C1 segment of cervical spinal cord (tissue), 14 donors: ENCODE measurements at regions not wholly inside any gene's neighbourhood (a gene's known extent, or its start where the extent isn't known, plus 50 kb on each side); places are given as distances from the start of the nearest gene placed in this dataset.
"Not testable (repeated sequence)": the region's sequence is repeated elsewhere in the genome, so short reads cannot be mapped to it uniquely, and the experiment has no call there.

Experiments used
- DNase-seq, 14 donors: peaks; one replicate each; lab custom pipeline; 2025; lab: John Stamatoyannopoulos, UW

DNA sequence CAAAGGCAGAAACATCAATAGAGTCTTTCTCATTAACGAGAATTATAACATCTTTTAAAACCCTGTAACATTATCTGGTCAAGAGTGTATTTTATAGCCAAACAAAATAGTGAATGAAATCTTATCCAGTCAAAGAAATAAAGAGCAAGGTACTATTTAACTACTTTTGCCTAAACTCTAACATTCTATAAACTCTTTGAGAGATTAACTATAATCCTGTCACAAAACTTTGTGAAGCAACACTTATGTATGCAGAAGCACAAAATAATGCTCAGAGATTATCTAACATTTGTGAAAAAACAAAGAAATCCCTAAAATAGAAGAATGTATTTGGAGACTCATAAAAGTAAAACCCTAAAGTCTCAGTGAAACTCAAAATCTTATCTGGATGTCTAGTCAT, 124.4 kb upstream of the LUZP2 start:
- DNase-seq, result no peak

GRCh38 chr11:24373516-24373915, 123.3 kb upstream of the LUZP2 start:
- DNase-seq, result no peak

GRCh38 chr11:24375351-24375750, 121.5 kb upstream of the LUZP2 start:
- no peak for DNase-seq

GRCh38 chr11:24375931-24376330, 120.9 kb upstream of the LUZP2 start:
- no peak for DNase-seq

- no peak for DNase-seq
Measured at GRCh38 chr11:24383137-24383536, 113.7 kb upstream of the LUZP2 start.

- DNase-seq, result no peak
Measured at GRCh38 chr11:24384240-24384639, 112.6 kb upstream of the LUZP2 start.

DNA sequence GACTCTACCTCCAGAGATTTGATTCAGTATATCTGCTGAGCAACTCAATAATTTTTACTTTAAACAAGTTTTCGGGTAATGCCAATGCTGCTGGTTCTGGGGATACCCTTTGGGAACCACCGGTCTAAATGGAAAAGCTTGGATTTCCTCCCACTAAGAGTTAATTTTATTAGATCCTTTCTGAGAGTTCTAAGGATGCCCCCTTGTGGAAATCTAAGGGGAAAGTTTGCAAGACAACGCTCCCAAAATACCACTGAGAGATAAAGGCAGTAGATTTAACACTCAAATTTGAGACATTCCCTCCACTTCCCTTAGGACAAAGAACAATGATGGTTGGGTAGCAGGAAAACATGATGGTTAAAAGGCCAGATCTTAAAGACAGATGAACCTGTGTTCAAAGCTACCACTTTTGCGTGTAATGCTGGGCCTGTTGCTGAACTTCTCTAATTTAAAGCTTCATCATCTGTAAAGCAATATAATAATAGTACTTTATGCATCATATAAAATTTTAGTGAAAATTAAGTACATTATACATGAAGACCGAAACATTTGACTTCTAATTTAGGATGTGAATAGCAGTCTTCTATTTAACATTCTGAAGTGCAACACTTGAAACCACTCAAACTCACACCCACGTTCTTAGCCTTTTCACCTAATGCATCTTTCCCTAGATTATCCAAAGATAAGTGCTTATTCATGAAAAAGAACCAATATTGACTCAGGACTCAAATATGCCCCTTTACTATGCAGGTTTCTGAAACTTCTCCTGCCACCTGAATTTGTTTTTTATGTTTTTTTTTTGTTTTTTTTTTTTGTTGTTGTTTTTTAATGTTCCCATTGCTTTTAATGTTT, 110.1 kb upstream of the LUZP2 start:
- no peak for DNase-seq

DNA sequence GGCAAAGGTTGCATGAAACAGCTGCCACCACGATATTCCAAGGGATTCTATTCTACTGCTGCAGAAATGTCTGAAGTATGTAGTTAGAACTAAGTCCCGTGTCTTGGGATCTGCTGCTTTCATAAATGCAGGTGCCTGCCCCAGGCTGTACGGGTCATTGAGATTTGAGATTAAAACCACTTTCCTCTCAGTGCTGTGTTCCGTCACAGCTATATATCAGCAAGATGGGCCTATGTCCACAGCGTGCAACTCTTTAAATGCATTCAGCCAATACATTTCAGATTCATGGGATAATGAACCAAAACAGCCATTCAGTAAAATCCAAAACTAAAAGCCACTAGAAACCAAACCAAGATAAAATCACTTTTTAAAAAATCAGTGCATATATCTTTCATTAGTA, 107.3 kb upstream of the LUZP2 start:
- DNase-seq, result no peak

- no peak for DNase-seq
Measured at GRCh38 chr11:24390016-24390415, 106.8 kb upstream of the LUZP2 start.

DNA sequence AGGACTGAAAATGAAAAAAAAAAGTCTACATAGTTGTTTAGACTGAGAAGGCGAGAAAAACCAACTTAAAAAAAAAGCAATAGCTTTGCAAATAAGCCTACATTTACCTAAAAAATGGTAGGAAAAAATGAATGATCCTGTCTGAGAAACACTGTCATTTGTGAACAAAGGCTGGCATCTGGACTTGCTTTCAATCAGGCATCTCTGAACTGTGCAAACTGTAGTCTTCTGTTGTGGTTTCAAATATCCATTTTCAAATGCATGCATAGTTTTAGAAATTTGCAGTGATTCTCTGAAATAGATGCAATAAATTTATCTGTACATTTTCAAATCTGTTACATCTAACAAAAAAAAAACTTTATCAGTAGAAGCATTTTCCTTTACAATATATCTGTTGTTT, 106.1 kb upstream of the LUZP2 start:
- DNase-seq, result no peak

DNA sequence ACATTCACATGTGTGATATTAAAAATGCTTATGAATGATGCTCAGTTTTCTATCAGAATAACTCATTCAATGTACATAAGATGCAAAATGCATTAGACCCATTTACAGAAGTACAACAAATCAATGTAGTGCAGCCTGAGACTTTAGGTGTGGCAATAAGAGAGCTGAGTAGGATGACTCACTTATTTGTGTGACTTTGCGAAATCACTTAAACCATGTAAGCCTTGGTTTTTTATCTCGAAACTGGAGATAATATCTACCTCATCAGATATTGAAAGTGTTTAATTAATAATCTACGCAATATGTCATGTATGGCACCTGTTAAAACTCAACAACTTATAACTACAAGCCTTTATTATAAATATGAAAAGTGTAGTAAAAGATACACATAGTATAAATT, 105.7 kb upstream of the LUZP2 start:
- DNase-seq, result no peak

GRCh38 chr11:24400059-24400665, 96.7 kb upstream of the LUZP2 start:
- no peak for DNase-seq

DNA sequence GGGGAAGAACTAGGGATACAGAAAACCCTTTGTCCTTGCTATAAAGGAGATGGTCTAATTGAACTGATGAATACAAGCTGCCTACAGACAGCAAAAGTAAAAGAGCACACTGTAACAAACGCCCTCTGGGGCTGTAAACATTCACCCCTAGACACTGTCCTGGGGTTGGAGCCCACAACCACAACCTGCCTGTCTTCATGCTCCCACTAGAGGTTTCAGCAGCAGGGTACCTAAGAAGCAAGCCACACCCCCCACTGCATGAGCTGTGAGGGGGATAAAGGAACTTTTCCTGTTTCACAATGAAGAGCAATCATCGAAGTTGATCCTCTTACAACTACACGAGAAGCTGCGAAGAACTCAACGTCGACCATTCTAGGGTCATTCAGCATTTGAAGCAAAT, 90.5 kb upstream of the LUZP2 start:
- no peak for DNase-seq

- DNase-seq, result no peak
Measured at GRCh38 chr11:24406980-24407379, 89.9 kb upstream of the LUZP2 start.

GRCh38 chr11:24407733-24408132, 89.1 kb upstream of the LUZP2 start:
- DNase-seq, result no peak

DNA sequence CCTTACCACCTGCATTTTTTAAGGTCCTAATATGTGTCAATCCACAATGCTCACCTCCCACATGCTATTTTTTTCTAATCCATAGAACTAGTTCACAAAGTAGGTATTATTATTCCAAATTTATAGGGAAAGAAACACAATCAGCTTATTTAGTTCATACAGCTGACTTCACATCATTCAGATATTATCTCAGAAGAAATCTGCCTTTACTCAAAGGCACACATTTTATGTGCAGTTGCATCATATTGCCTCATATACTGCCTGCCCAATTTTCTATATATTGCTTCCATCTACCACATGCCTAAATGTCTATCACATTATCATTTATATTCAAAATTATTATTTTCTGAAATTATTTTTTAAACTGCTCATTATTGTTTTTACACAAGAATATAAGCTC, 88.7 kb upstream of the LUZP2 start:
- DNase-seq, result no peak

GRCh38 chr11:24411791-24412190, 85.1 kb upstream of the LUZP2 start:
- no peak for DNase-seq

- no peak for DNase-seq
Measured at GRCh38 chr11:24412722-24413121, 84.1 kb upstream of the LUZP2 start.

- no peak for DNase-seq
Measured at GRCh38 chr11:24413391-24413790, 83.5 kb upstream of the LUZP2 start.

GRCh38 chr11:24415955-24416636, 80.8 kb upstream of the LUZP2 start:
- not testable (repeated sequence) for DNase-seq

DNA sequence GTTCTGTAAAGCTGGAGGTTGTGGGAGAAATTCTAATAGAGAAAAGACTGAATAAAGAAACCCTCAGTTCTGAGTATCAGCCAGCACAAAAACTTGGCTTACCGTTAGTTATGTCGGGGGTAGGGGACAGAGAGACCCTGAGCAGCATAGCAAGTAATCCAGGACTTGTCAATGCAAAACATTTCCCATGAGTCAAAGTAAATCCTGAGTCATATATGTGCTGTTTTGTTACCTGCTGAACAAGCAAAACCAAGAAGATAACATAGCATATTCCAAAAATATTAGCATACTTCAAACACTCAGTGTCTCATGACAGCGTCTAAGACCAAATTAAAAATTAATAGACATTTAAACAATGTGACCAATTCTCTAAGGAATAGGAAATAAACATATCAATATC, 75.1 kb upstream of the LUZP2 start:
- DNase-seq, result no peak

- no peak for DNase-seq
Measured at GRCh38 chr11:24422376-24422775, 74.5 kb upstream of the LUZP2 start.

GRCh38 chr11:24437123-24437522, 59.7 kb upstream of the LUZP2 start:
- DNase-seq, result no peak
